Right lobe of liver (tissue), 4 donors: ENCODE measurements at regions not wholly inside any gene's neighbourhood (a gene's known extent, or its start where the extent isn't known, plus 50 kb on each side); places are given as distances from the start of the nearest gene placed in this dataset.

Experiments
- POLR2A ChIP-seq: fragments of 450-650 bp; IDR thresholded peaks from one replicate; pipeline ENCODE4 v1.6.1; 2017; ENCODE audit warnings: antibody characterized with exemption, mild to moderate bottlenecking
- TF ChIP-seq, protein P1 (sequence below), 4 donors: fragments of 200-600 bp in 3 of 4; fragments of 450-650 bp in 1 of 4; IDR thresholded peaks; one replicate each; pipeline versions ENCODE4 v1.5.1 to v1.8.0; 2016 to 2022; ENCODE audit warnings: antibody characterized with exemption in 4 of 4, mild to moderate bottlenecking in 2 of 4
- donor health status: DM: no; HTN: no; CAD: no.
- donor health status: DM: no; HTN: no; CAD: no.
- donor health status: DM: no; HTN: yes; CAD: no.

DNA sequence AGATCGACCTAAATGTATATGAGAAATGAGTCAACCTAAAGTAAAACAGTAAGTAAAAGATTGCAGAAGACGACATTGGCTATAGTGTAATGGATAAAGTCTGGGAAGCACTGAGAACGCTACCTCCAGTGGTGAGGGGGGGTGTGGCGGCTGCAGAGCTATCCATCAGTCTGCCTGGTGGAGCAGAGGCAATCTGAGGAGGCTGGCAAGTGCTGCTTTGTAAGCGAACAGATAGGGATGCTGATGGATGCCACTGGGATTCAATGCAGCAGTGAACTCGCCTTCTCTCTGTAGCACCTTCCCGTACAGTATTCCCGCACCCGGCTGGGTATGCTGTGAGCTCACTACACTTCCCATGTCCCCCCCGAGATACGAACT is 261.5 kb downstream of the NSG2 start:
- TF ChIP-seq, protein P1, sequence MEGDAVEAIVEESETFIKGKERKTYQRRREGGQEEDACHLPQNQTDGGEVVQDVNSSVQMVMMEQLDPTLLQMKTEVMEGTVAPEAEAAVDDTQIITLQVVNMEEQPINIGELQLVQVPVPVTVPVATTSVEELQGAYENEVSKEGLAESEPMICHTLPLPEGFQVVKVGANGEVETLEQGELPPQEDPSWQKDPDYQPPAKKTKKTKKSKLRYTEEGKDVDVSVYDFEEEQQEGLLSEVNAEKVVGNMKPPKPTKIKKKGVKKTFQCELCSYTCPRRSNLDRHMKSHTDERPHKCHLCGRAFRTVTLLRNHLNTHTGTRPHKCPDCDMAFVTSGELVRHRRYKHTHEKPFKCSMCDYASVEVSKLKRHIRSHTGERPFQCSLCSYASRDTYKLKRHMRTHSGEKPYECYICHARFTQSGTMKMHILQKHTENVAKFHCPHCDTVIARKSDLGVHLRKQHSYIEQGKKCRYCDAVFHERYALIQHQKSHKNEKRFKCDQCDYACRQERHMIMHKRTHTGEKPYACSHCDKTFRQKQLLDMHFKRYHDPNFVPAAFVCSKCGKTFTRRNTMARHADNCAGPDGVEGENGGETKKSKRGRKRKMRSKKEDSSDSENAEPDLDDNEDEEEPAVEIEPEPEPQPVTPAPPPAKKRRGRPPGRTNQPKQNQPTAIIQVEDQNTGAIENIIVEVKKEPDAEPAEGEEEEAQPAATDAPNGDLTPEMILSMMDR (IDR thresholded peaks at IDR 0.05), result no peak
- TF ChIP-seq POLR2A, result no peak
